ENCODE measurements at regions not wholly inside any gene's neighbourhood (a gene's known extent, or its start where the extent isn't known, plus 50 kb on each side); places are given as distances from the start of the nearest gene placed in this dataset.

DNA sequence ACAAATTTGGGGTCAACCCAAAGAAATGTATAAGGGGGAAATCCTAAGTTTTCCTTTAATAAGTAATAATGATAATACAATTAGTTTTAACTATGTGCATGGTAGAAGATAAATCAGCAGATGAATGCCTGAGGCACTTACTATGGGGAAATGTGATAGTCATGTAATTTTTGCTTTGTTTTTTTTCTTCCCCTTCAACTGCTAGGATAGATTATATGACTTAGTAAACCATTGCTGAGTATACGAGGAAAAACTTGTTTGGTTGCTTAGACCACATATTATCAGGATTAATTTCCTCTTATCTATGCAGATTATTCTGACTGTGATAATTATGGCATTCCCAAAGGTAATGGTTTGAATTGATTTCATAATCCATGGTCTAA is 181.1 kb downstream of the TGFB2 start:
- no peak for DNase-seq
- ATAC-seq, result no peak

DNA sequence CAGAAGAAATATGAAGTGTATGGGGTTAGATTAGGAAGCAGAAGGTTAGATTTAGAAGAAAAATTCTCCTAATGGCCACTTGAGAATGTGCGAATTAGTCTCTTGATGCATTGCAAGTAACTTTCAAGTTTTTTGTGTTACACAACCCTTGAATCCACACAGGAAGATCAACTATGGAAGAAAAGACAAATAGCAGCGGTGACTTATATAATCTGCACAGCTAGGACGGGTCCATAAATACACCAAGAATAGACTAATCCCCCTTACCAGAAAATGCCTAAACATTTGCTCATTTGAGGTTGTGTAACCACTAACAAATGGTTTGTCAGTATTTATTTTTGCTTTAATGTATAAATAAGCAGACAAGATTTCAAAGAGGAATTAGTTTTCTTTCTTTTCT is 182.6 kb downstream of the TGFB2 start:
- no peak for ATAC-seq
- DNase-seq, result no peak

DNA sequence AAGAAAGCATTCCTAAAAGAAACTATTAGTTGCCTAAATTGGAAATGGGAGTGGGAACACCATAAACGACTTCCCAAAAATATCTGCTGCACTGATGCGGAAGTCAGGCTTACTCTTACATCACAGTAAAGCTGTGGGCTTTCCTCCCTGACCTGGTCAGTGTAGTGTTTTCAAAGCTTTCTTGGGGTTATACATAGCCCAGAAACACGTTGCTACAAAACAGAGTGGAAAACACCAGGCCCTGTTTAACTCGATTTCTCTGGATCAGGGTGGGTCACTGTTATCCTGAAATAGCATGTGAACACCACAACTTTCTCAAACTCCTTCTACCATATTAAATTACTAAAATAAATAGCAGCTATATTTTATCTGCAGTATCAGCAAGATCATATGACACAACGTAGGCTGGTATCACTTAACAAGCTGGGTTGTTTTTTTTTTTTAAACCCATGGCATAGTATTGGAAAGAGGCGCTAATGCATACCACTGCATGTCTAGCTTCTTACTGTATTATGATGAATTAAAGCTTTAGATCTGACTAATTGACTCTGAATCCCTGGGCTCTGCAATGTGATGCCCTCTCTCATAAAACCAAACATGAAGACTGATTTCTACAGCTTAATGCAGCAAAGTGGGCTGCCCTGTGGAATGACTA is 184.6 kb downstream of the TGFB2 start:
- no peak for ATAC-seq

DNA sequence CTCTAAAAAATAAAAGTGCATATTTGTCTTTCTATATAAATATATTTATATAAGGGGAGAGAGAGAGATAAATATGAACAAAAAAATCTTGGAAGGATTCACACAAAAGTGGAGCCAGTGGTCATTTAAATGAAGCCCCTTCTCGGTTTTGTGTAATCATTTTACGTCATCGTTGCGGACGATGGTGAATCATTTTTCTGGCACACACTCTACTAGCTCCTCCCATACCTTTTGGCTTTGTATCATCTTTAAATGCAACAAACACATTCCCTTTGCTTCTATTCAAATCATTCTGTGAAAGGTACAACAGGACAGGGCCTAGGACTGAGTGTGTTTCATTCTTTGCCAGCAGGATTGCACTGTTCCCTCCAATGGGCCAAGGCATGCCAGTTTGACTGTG is 186.8 kb downstream of the TGFB2 start:
- ATAC-seq (no peak), DNase-seq (no peak)

More for the DNA sequence above, 184.6 kb downstream of the TGFB2 start:
- DNase-seq, result no peak

DNA sequence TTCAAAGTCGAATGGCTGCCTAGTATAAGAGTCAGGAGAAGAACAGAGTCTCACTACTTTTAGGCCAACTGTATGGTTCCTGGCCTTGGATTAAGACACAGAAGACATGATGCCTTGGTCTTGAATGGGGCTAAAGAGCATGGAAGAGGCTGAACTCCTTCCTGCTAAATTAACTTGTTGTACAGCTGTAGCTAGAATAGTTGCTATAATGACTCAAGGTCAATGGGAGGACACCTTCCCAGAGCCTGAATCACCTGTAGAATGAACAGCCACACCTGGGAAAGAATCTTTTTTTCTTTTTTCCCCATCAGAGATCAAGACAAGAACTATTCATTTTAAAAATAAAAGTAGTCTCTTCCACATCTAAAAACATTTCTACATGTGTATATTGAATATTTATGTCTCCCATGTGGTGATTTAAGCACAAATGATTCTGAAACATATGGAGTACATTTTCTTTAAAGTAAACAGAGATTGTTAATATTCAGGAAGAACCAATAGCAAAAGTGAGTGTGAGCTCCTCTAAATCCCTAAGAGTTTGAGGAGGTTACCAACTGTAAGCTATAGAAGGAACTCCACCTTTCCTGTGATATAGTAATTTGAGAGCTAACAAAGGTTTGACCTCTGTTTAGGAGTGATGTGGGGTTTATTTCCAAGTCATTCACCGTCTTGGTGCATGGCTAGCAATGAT is 191.3 kb downstream of the TGFB2 start:
- ATAC-seq, result no peak
- no peak for DNase-seq

DNA sequence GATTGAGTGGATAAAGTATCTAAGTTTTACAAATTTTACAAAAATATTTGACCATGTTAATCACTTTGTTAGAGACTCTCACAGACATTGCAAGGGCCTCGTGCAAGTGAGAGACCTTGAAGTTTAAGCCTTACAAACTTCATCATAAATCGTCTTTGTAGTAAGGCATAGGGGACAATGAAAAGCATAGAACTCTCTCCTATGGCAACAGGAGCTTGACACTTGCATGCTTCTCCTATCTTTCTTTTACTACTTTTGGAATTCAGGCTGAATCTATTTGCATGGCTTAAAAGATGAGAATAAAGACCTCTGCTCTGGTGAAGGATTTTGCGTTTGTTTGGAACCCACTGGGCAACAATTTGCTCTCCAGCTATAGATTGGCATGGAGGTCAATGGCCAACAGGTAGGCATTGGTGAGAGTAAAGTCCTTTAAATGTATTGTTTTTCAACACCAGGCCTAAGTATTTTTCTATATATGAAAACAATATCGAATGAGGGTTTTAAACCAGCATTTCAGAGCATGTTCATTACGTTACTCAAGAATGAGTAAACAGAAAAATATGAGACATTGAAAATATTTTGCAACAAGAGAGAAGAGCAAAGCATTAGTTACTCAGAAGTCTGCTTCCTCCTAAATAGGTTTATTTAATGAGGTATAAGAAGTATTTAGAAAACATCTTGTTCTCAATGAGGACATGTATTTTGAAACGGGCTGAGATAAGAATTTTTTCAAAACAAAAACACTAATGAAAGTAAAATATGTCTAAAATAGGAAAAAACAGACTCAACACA is 192.2 kb downstream of the TGFB2 start:
- DNase-seq (no peak), ATAC-seq (no peak)

DNA sequence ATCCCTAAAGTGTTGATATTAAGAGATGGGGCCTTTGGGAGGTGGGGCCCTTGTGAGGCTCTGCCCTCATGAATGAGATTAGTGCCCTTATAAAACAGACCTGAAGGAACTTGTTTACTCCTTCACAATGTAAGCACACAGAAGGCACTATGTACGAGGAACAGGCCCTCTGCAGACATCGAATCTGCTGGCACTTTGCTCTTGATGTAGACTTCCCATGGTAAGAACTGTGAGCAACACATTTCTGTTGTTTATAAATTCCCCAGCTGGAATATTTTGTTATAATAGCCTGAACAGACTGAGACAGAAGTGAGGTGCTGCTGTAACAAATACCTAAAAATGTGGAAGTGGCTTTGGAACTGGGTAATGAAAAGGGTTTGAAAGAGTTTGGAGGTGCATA is 193.2 kb downstream of the TGFB2 start:
- ATAC-seq (no peak), DNase-seq (no peak)

DNA sequence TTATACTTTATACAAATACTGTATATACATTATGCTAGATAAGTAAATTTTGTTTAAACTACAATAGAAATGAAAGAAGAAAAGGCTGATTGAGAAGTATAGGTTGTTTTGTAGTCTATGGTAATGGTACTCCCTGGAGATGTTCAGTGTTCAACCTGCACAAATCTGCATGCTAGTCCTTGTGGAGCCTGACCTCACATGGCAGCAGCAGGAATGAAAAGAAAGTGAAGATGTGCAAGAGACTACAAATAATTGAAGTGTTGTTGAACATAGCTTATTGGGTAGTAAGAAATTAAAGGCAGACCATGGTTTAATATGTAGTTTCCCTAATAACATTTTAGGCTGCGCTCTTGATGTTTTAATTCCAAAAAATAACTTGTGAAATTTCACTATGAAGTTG is 201.2 kb downstream of the TGFB2 start:
- no peak for DNase-seq
- no peak for ATAC-seq

DNA sequence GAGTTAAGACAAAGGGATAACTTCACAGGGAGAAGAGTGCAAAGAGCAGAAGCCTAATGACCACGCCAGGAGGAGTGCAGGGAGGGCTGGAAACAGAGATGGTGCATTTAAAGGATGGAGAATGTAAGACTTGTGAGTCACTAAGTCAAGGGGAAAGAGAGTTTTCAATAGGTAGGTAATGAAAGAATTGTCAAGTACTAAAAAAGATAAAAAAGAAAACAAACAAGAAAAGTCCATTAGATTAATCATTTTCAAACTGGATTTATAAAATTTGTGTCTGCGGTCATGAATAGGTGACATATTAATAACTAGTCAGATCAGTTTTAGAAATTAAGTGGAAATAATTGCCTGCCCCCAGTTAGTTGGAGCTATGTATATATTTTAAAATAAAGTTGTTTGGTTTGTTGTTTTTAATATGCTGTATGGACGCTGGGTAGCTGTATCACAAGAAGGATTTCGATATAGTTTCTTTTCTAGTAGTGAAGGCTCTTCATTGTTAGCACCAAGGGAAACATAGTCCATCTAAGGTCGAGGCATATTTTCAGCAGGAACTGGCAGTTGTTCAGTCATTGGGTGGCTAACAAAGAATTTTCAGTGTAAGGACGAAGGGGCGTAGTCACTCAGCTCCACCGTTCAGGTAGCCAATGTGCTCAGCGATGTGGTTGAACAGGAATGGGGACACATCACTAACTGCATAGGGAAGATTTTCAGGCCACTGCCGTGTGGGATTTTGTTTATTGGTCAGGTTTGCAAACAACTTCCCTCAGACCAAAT is 203.0 kb downstream of the TGFB2 start:
- ATAC-seq, result no peak
- DNase-seq, result no peak

DNA sequence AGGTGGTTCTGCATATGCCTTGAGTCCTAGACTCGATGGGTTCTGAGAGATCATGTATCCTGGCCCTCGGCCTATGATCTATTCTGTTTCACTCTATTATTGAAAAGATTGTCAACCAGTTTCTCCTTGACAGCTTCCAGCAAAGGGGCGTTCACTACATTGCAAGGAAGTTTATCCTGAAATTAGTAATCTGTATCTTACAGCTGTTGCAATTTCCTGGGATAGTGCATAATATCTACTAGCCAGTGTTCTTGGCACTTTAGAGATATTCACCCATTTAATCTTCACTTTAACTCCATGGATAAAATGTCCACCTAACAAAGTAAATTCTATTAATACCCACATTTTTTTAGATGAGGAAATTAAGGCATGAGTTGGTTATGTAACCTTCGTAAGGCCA is 203.6 kb downstream of the TGFB2 start:
- no peak for ATAC-seq
- DNase-seq, result no peak

DNA sequence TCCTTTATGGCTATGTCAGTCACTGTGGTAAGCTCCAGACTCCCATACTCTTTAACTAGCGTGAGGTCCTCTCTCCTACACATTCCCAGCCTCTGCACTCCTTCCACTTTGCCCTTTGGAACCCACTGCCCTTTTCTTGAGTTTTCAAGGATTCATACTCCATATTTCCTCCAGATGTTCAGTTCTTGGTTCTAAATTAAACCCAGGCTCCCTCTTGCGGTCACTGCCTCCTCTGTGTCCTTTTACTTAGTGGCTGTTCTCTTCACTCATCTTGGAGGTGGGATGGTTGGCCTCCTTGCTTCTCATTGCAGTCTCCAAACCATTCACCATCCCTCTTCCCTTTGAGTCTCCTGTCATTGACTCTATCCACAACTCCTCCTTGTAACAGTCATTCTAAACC is 208.1 kb downstream of the TGFB2 start:
- DNase-seq (no peak), ATAC-seq (no peak)

DNA sequence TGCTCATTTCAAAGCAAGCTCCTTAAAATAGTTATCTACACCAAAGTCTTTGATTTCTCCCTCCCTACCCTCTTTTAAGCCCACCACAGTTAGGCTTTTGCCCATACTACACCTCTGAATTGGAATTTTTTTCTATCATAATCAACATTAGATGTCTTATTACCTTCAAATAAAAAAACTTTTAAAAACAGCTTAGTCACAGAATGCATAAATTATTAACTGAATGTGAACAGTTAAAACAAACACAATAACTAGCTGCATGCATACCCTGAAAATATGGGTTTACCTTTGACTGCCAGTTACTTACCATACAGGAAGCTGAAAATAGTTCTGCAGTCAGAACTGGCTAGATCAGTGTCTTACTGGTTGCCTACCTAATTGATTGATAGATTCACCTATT is 210.9 kb downstream of the TGFB2 start:
- DNase-seq, result no peak
- ATAC-seq, result no peak

DNA sequence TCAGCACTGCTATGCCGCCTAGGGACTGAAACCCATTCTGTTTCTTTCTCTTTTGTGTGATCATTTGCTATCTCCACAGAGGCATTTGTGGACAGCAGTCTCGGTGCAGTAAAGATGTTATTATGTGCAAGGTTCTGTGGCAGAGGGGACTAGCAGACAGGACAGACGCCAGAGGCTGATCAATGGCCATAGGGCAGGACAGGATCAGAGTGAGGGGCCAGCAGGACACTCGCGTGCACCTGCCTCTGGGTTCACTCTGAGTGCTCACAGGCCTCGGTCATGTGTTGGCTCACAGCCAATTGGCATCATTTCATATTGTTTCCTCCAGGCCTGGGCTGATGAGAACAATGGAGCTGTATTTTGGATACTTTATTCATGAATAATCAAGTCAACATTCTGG is 212.6 kb downstream of the TGFB2 start:
- ATAC-seq (no peak), DNase-seq (no peak)

DNA sequence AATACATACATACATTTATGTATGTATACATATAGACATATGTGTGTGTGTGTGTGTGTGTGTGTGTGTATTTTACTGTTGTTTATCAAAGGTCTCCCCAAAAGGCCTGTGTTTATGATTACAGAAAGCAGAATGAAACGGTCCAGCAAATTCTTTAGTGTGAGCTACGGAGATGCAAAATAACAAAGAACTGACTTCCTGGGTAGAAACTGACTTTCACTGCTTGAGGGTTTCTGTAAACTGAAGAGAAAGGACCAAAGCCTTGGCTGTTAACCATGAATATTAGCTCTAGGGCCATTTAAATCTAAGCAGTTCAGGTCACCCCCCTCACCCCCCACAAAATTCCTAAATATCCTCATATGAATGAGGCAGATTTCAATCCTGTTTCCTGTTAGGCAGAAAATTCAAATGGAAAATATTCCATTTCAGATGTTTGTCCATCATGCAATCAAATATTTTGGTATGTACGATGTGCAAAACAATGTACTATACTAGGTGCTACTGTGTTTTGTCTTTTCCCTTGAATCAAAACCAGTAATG is 213.2 kb downstream of the TGFB2 start:
- no peak for DNase-seq
- no peak for ATAC-seq

DNA sequence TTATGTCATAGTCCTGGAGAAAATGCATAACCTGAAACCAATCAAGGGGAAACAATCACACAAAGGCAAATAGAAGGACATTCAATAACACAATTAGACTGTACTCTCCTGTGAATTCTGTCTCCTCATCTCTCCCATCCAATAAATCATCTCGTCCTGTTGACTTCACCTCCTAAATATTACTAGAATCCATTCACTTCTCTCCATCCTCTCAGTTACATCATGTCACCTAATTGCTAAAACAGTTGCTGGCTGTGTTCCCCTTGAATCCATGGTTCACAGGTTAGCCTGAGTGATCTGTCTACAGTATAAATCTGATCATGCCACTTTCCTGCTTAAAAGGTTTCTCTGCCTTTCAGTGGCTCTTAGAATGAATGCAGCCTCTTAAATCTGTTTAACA is 220.2 kb downstream of the TGFB2 start:
- DNase-seq, result no peak
- ATAC-seq, result no peak

DNA sequence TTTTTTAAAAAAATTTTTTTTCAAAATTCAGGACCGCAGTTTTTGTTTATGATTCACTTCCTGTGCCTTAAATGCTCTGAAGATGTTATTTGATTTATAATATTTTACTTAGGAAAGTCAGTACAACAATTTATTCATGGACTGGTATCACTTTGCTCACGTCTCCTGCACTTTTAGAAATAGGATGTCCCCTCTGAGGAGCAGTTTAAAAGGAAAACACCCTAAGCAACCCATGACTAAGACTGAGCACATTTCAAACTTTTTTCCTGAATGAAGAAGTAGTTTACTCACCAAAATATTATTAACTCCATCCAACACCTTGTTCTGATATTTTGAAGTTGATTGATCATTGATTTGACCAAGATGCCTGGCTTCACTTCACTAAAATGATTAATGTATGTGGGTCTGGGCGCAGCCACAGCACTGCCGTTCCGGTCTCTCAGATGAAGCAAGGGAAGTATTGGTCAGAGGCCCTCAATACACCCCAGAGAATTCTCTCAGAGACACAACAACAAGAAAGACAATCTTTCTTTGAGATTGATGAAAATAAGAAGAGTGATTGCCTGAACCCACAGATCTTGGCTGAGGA is 223.9 kb downstream of the TGFB2 start:
- ATAC-seq, result no peak
- no peak for DNase-seq

DNA sequence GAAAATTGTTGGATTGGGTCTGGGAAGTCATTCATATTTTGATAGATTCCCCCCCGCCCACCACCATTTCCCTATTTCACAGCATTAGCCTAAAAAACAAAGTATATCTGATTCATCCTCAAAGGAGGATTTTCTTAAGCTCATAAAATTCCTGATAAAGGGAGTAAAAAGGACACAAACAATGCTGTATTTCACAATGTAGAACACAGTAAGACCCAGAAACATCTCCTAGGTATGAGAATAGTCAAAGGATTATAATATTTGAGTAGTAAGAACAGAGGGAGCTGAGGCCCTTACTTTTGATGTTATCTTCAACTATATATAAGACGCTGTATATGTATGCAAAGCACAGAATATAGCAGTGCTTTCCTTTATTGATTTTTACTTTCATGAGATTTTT is 225.3 kb downstream of the TGFB2 start:
- ATAC-seq, result no peak
- no peak for DNase-seq

DNA sequence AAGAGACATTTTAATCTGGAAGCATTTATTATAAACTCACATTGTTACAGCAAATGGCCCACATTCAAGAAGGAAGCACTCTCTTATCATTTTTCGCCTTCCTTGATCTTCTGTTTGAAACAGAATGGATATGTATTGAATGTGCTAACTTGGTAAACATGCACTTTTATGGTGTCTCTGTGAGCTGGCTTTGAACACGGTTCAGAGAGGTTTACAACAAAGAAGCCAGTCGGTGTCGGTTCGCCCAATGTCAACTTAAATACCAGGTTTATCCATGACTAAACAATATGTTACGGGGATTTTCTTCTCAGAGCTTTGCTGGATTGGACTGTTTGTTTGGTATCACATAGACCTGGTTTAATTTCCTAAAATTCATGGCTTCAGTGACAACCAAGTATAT is 226.4 kb downstream of the TGFB2 start:
- no peak for DNase-seq
- no peak for ATAC-seq

DNA sequence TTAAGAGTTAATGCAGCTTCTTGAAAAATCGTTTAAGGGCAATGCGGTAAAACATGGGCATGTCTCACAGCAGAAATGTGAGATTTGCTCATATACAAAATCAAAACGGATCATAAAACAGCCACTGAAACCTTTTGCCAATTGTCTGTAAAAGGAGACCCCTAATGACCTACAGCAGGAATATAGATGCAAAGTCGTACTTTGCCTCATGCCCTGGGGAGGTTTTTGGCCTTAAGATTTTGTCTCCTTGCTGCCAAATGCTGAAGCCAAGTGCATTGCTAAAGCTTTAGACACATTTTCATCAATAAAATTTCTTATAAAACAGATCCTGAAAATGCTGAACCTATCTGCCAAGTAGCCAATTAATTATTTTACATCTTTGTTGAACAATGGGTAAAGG is 226.9 kb downstream of the TGFB2 start:
- DNase-seq (no peak), ATAC-seq (no peak)

DNA sequence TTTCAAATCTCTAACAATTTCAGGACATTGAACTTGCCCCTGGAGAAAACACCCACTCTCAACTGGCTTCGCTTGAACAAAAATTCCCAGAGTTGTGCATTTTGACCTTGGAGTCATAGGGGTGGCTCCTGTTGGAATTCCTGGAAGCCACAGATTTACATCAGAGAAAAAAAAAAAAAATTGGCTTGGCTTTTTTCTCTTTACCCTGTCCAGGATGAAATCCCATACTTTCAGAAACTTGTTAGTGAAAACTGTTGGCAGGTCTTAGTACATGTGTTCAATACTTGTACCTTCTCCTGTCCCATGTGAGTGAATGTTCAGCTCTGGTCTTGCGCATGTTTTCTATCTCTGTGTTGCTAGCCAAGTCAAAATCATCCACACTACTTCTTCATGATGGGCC is 228.8 kb downstream of the TGFB2 start:
- DNase-seq (no peak), ATAC-seq (no peak)

DNA sequence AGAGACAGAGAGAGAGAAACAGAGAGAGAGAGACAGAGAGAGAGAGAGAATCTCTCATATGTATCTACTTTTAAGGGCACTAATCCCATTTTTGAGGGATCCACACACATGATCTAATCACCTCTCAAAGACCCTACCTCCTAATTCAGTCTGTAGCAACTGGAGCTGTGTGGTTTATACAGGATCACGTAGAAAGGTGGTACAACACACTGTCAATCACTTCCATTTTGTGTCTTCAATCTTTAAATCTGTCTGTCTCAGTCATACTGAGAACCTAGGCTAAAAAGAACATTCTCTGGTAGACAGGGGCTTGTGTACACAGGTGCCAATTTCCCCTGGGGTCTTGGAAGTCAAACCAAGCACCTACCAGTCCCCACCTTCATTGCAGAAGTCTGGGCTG is 229.9 kb downstream of the TGFB2 start:
- ATAC-seq (no peak), DNase-seq (no peak)

DNA sequence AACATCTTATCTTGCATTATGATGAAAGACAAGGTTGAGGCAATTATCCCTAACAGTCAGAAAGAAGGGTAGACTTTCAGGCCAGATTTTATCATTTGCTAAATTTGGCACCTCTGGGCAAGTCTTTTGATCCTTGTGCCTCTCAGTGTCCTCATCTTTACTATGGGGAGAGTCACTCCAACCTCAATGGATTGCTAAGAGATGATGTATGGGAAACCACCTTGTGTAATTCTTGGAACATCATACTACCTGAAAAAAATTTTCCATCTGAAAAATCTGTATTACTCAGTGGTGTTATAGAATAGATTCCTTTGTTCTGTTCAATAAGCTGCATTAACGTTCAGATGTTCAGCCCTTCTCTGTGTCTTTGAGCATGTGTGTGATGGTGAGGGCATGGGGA is 230.7 kb downstream of the TGFB2 start:
- ATAC-seq, result no peak

More for the DNA sequence above, 230.7 kb downstream of the TGFB2 start:
- no peak for DNase-seq
